ENCODE measurements at regions not wholly inside any gene's neighbourhood (a gene's known extent, or its start where the extent isn't known, plus 50 kb on each side); places are given as distances from the start of the nearest gene placed in this dataset.

- Histone ChIP-seq H4K91ac (ENCODE audit: insufficient read depth, low read depth, low read length) (no peak overlapping the region), H4K5ac (ENCODE audit: low read depth, low read length) (no peak overlapping the region)
- WGBS, 2 experiments (ENCODE audit: extremely low coverage in 2 of 2, insufficient read length in 1 of 2): no CpG with 5 or more reads among the region's 3 CpGs
Observed at GRCh38 chr12:18923721-18924120, 185.8 kb downstream of the CAPZA3 start.

More at GRCh38 chr12:18923721-18924120, 185.8 kb downstream of the CAPZA3 start:
- H3K27me3 ChIP-seq (ENCODE audit: control insufficient read depth, insufficient read depth, low read length): peaks cover 7% of the 10 kb centered on the region; the same call in 1 of the 2 replicates
- in situ Hi-C loops (cut with MboI; ENCODE audit: low sequenced_read_pairs): no loop called here
- H3K18ac ChIP-seq (ENCODE audit: low read depth, low read length): no peak overlapping the region
- intact Hi-C loops (cut with micrococcal nuclease): no loop called here
- H2BK5ac ChIP-seq (ENCODE audit: low read depth, low read length, poor library complexity, severe bottlenecking): no peak overlapping the region
- H3K27ac ChIP-seq (ENCODE audit: insufficient read depth, low read length): no peak overlapping the region
- ATAC-seq (ENCODE audit: low read depth) (no peak), DNase-seq (no peak)
- no peak overlapping the region for H3K14ac ChIP-seq (replicated peaks; ENCODE audit: low read depth, low read length)
- no peaks in the 10 kb centered on the region for H3K9me1 ChIP-seq (ENCODE audit: insufficient read depth, low read length)
- no peaks in the 10 kb centered on the region for H3K36me3 ChIP-seq (ENCODE audit: control insufficient read depth, insufficient read depth, low read length)
- H3K4me2 ChIP-seq (ENCODE audit: low read depth, low read length): no peak overlapping the region
- no peak overlapping the region for H3K4me3 ChIP-seq (ENCODE audit: insufficient read depth, low read depth, low read length)
- H2BK15ac ChIP-seq (ENCODE audit: low read depth, low read length): no peak overlapping the region
- H3K9me3 ChIP-seq (ENCODE audit: control insufficient read depth, insufficient read depth, low read length): no peaks in the 10 kb centered on the region
- no TSS peak for BruUV-seq (replicated peaks)
- no peak overlapping the region for H2BK120ac ChIP-seq (ENCODE audit: low read depth, low read length)
- H2BK20ac ChIP-seq (ENCODE audit: low read depth, low read length): no peak overlapping the region
- H2AK9ac ChIP-seq (replicated peaks; ENCODE audit: low read depth, low read length, poor library complexity): no peak overlapping the region
- dilution Hi-C loops (cut with HindIII; ENCODE audit: low sequenced_read_pairs, unreplicated experiment): no loop called here
- H3K4ac ChIP-seq (ENCODE audit: low read depth, low read length): no peak overlapping the region
- no peak overlapping the region for H3K56ac ChIP-seq (ENCODE audit: extremely low read depth, insufficient read depth, low read length)
- no peak for TF ChIP-seq RAD21 (IDR thresholded peaks at IDR 0.05; ENCODE audit: low read length)
- TF ChIP-seq MXI1 (IDR thresholded peaks at IDR 0.05; ENCODE audit: borderline replicate concordance, low read depth, low read length): no peak
- TF ChIP-seq CHD1 (IDR thresholded peaks at IDR 0.05; ENCODE audit: low read depth, low read length): no peak
- no peak for TF ChIP-seq NFE2L2 (IDR thresholded peaks at IDR 0.05; ENCODE audit: low read depth, low read length)
- no peak for TF ChIP-seq USF2 (IDR thresholded peaks at IDR 0.05; ENCODE audit: low read depth, low read length)
- no peak for TF ChIP-seq FOS (IDR thresholded peaks at IDR 0.05; ENCODE audit: low read depth, low read length)
- TF ChIP-seq CEBPB (IDR thresholded peaks at IDR 0.05; ENCODE audit: low read depth, low read length): no peak
- TF ChIP-seq MAZ (IDR thresholded peaks at IDR 0.05; ENCODE audit: borderline replicate concordance, low read depth, low read length): no peak
- TF ChIP-seq, protein P1, sequence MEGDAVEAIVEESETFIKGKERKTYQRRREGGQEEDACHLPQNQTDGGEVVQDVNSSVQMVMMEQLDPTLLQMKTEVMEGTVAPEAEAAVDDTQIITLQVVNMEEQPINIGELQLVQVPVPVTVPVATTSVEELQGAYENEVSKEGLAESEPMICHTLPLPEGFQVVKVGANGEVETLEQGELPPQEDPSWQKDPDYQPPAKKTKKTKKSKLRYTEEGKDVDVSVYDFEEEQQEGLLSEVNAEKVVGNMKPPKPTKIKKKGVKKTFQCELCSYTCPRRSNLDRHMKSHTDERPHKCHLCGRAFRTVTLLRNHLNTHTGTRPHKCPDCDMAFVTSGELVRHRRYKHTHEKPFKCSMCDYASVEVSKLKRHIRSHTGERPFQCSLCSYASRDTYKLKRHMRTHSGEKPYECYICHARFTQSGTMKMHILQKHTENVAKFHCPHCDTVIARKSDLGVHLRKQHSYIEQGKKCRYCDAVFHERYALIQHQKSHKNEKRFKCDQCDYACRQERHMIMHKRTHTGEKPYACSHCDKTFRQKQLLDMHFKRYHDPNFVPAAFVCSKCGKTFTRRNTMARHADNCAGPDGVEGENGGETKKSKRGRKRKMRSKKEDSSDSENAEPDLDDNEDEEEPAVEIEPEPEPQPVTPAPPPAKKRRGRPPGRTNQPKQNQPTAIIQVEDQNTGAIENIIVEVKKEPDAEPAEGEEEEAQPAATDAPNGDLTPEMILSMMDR (conservative IDR thresholded peaks at IDR 0.05; ENCODE audit: low read depth, low read length): no peak
- TF ChIP-seq RCOR1 (IDR thresholded peaks at IDR 0.05; ENCODE audit: insufficient replicate concordance, low read length): no peak
- no peaks in the 10 kb centered on the region for H3K4me1 ChIP-seq (ENCODE audit: control insufficient read depth, insufficient read depth, low read length)
- no peak overlapping the region for H2AFZ ChIP-seq (replicated peaks; ENCODE audit: low read length, poor library complexity)
- no peaks in the 10 kb centered on the region for H3K79me1 ChIP-seq (ENCODE audit: low read depth in 1 of 2, low read length in 2 of 2)
- H3K23ac ChIP-seq (ENCODE audit: low read depth, low read length): no peak overlapping the region
- ChIA-PET POLR2A (ENCODE audit: unreplicated experiment) (no interaction called here), CTCF (no interaction called here)
- H4K20me1 ChIP-seq (ENCODE audit: insufficient read depth, low read length): no peaks in the 10 kb centered on the region
- H4K8ac ChIP-seq (ENCODE audit: low read depth in 2 of 2, low read length in 2 of 2): no peak overlapping the region
- no peak overlapping the region for H2AK5ac ChIP-seq (ENCODE audit: low read depth, low read length)
- no peak overlapping the region for H3K9ac ChIP-seq (ENCODE audit: low read depth, low read length)

All from IMR-90 (cell line).